HL-60 (cell line): ENCODE measurements at regions not wholly inside any gene's neighbourhood (a gene's known extent, or its start where the extent isn't known, plus 50 kb on each side); places are given as distances from the start of the nearest gene placed in this dataset.

Source experiments
- CTCF ChIP-seq: IDR thresholded peaks from one replicate; pipeline ENCODE4 v1.5.1; 2011; ENCODE audit warnings: low read length, control low read depth, inconsistent platforms; ENCODE audit not compliant: insufficient read depth
- GABPA ChIP-seq: IDR thresholded peaks from 2 replicates; pipeline ENCODE4 v1.6.1; 2012; ENCODE audit warnings: low read depth
- POLR2AphosphoS5 ChIP-seq: IDR thresholded peaks from 2 replicates; pipeline ENCODE4 v1.6.1; 2012; ENCODE audit warnings: low read depth

GRCh38 chr17:70011750-70012149, 63.3 kb upstream of the KCNJ16 start:
- no peak for TF ChIP-seq CTCF
- TF ChIP-seq POLR2AphosphoS5 = no peak
- TF ChIP-seq GABPA = no peak
